ENCODE measurements at regions not wholly inside any gene's neighbourhood (a gene's known extent, or its start where the extent isn't known, plus 50 kb on each side); places are given as distances from the start of the nearest gene placed in this dataset.

DNA sequence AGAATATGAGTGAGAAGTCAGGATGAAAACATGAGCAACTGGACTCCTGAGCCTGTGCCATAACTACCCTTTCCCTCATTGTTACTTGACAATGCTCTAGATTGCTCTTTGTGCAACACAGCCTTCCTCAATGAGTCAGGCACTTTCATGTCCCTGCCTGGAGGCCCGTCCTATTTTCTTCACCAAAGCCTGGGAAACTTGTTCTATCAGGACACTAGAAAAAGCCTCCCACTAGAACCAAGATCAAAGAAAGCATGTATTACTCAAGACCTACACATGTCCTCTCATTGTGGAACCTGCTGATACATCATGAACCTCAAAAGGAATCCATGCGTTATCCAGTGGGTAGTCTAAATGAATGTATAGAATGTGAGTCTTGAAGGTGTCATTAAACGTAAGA lies 624.5 kb downstream of the TOX3 start:
- Mint-ChIP-seq H3K36me3 (no peaks in the 10 kb centered on the region), H3K9me3 (peaks cover 0 to 14% (median 2%) of the 10 kb centered on the region in 9 donors), H3K27ac (no peak overlapping the region), H3K4me1 (no peaks in the 10 kb centered on the region), H3K4me3 (no peak overlapping the region), H3K27me3 (no peaks in the 10 kb centered on the region)
- DNase-seq: no peak
- POLR2A ChIA-PET: no interaction called here
- no peak for ATAC-seq

DNA sequence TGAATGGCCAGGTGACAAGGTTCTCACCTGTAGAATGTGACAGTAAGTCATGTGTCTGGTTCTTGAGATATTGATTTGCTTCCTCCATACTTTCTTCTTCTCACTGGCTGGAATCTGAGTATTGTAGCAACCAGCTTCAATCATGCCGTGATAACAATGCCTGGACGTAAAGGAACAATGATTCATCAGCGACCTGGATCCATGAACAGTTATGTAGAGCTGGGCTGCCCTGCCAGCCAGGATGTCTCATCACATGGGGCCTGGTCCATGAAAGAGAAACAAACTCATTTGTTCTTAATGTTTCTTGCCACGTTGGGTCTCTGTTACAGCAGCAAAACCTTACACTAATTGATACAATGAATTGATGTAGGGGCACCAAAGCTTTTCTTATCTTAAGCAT lies 627.2 kb downstream of the TOX3 start:
- POLR2A ChIA-PET: no interaction called here
- peaks cover 0 to 10% (median 3%) of the 10 kb centered on the region in 9 donors for H3K9me3 Mint-ChIP-seq
- H3K27ac Mint-ChIP-seq: no peak overlapping the region
- DNase-seq (no peak), ATAC-seq (no peak)
- no peaks in the 10 kb centered on the region for H3K36me3 Mint-ChIP-seq
- H3K4me1 Mint-ChIP-seq: no peaks in the 10 kb centered on the region
- peaks cover 0 to 2% (median 0%) of the 10 kb centered on the region in 5 donors for H3K27me3 Mint-ChIP-seq
- no peak overlapping the region for H3K4me3 Mint-ChIP-seq

DNA sequence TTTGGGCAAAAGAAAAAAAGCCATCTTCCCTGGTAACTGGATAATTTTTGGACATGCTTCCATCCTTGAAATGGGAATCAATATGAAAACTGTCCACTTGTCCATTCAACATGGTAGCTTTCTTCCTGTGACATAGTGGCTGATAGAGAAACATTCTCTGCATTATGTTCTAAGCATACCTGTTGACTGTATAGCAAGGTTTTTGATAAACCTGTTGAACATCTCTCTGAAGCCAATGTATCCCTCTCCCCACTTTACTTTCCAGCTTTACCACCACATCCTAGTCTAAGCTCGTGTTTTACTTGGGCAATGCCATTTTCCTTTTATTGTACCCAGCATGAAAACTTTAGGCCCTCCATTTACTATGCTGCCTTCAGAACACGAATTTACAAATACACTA lies 630.1 kb downstream of the TOX3 start:
- Mint-ChIP-seq H3K4me1 (no peaks in the 10 kb centered on the region), H3K27ac (no peak overlapping the region), H3K4me3 (no peak overlapping the region), H3K36me3 (no peaks in the 10 kb centered on the region), H3K27me3 (peaks cover 0 to 2% (median 0%) of the 10 kb centered on the region in 5 donors), H3K9me3 (peaks cover 0 to 23% (median 2%) of the 10 kb centered on the region in 9 donors)
- ATAC-seq (no peak), DNase-seq (no peak)
- POLR2A ChIA-PET: no interaction called here

DNA sequence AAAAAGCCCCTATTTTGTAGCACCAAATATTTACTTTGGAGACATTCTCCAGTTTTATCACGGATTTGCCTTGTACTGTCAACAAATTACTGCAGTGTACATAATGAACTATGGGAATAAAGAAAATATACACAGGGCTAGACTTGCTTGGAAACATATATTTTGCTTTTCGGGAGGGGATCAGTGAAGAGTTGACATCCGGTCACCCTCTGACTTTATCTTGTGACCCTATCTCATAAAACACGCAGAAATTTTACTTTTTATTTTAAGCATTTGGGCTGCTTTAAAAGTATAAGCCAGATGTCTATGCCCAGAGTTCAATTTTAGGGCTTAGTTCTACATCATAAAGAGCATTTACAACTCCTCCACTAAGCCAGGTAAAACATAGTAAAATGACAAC lies 630.7 kb downstream of the TOX3 start:
- ATAC-seq (no peak), DNase-seq (no peak)
- Mint-ChIP-seq H3K36me3 (no peaks in the 10 kb centered on the region), H3K27me3 (peaks cover 0 to 2% (median 0%) of the 10 kb centered on the region in 5 donors), H3K4me3 (no peak overlapping the region), H3K9me3 (peaks cover 0 to 23% (median 2%) of the 10 kb centered on the region in 9 donors), H3K27ac (no peak overlapping the region), H3K4me1 (no peaks in the 10 kb centered on the region)
- POLR2A ChIA-PET: no interaction called here

DNA sequence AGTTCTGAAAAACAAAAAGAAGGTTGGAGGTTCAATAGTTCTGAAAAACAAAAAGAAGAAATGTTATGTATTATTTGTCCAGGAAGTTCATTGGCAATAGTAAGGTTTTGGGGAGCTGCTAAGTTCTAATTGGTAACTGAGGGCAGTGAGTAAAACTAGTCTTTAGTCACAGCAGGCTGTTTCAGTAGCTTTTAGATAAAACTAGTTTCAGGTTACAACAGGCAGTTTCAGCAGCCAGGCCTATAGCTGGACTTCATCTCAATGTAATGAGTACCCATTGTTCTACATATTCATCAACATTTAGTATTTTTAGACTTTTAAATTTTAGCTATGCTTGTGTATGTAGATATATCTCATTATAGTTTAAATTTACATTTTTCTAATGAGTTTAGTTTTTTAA lies 639.3 kb downstream of the TOX3 start:
- ATAC-seq: no peak
- no peaks in the 10 kb centered on the region for H3K27me3 Mint-ChIP-seq
- DNase-seq: no peak
- H3K4me1 Mint-ChIP-seq: no peaks in the 10 kb centered on the region
- POLR2A ChIA-PET: no interaction called here
- peaks cover 0 to 34% (median 8%) of the 10 kb centered on the region in 9 donors for H3K9me3 Mint-ChIP-seq
- no peak overlapping the region for H3K4me3 Mint-ChIP-seq
- H3K27ac Mint-ChIP-seq: no peak overlapping the region
- no peaks in the 10 kb centered on the region for H3K36me3 Mint-ChIP-seq

DNA sequence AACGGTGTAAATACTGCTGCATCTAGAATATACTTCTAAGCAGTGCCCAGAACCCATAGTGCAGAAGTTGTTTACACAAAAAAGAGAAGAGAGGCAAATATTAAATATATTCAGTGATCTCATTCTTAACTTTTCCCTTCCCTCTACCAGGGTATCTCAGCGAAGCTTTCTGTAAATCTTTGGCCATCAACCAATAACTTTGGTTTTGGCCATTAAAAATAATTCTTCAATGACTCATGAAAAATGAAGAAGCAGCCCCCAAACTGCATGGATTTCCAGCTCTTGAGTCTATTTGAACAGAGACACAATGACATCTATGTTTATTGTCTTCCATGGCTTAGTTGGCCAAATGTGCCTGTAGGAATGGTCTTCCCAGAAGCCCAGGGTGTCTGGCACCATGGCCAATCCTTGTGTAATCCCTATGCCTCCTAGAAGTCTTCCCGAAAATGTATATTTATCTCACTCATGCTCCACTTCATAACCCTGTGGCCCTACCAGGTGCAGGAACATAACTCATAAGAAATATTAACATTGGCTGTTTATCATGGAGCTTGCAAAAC lies 646.6 kb downstream of the TOX3 start:
- no peak overlapping the region for H3K27ac Mint-ChIP-seq
- ATAC-seq (no peak), DNase-seq (no peak)
- POLR2A ChIA-PET: no interaction called here
- no peaks in the 10 kb centered on the region for H3K27me3 Mint-ChIP-seq
- H3K4me1 Mint-ChIP-seq: no peaks in the 10 kb centered on the region
- no peaks in the 10 kb centered on the region for H3K36me3 Mint-ChIP-seq
- H3K9me3 Mint-ChIP-seq: peaks cover 0 to 15% (median 8%) of the 10 kb centered on the region in 9 donors
- no peak overlapping the region for H3K4me3 Mint-ChIP-seq

DNA sequence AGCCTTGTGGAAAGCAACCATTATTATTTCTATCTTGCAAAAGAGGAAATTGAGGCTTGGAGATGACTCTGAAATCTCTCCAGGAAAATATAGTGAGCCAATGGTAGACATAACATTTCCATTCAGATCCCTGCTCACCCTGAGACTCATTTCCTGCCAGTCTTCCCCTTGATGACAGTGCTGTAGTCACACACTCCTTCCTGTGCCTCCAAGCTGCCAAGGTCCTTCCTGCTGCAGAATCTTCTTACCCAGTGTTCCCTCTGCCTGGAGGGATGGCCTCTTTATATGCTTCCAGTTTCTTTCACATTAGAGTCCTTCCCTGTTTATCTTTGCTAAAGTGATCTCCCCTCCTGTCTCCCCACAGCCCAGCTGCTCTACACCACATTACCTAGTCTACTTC lies 648.1 kb downstream of the TOX3 start:
- Mint-ChIP-seq H3K36me3 (no peaks in the 10 kb centered on the region), H3K4me3 (no peak overlapping the region), H3K4me1 (no peaks in the 10 kb centered on the region), H3K27ac (no peak overlapping the region), H3K9me3 (peaks cover 0 to 16% (median 5%) of the 10 kb centered on the region in 9 donors), H3K27me3 (no peaks in the 10 kb centered on the region)
- POLR2A ChIA-PET: no interaction called here
- ATAC-seq: no peak
- no peak for DNase-seq

DNA sequence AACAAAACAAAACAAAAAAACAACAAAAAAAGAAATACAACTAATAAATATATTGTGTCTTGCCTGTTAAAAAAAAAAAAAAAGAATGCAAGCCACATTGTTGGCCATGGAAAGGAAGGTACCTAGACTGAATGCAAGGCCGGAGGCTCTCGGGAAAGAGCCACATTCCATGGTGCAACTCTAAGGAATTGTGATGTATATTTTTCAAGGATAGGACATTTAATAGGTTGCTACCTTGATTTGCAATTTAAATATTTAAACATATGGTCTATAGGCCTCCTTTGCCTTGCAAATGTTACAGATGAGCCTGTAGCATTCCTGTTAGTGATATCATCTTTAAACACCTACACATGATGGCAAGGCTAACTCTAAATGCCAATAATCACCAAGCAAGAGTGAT lies 650.9 kb downstream of the TOX3 start:
- no peak overlapping the region for H3K27ac Mint-ChIP-seq
- H3K4me3 Mint-ChIP-seq: no peak overlapping the region
- no peaks in the 10 kb centered on the region for H3K4me1 Mint-ChIP-seq
- no peaks in the 10 kb centered on the region for H3K27me3 Mint-ChIP-seq
- ATAC-seq: no peak
- no peak for DNase-seq
- peaks cover 0 to 8% (median 0%) of the 10 kb centered on the region in 3 donors for H3K36me3 Mint-ChIP-seq
- H3K9me3 Mint-ChIP-seq: peaks cover 0 to 21% (median 10%) of the 10 kb centered on the region in 9 donors
- POLR2A ChIA-PET: no interaction called here

DNA sequence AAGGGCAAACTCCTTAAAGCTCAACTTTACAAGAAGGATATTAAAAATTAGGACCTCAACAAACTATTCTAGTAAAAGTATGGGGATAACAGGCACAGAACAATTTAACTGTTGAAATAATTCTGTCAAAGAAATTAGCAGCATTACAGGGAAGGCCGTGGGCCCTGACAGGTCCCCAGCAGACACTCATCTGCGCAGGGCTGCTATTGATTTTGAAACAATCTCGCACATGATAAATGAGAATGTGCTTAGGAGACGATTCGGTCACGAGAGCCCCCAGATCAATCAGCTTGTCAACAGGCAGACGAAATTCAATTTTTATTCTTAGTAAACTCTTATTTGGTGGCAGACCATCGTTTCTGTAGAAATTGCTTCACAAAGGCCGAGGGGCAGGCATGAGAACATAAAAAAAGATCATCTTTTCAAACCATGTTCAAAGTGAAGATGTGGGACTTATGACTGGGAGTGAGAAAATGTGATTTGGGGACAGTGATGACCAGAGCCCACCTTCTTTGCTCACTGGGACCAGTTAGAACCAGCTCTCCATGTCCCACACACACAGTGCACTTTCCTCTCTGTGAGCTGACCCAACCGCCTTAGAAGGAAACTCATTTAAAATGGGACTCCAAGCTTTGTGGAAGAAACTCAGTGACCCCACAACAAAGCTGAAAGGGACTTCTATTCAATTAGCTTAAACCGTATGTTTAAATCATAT lies 654.5 kb downstream of the TOX3 start:
- POLR2A ChIA-PET: no interaction called here
- Mint-ChIP-seq H3K36me3 (peaks cover 0 to 8% (median 0%) of the 10 kb centered on the region in 3 donors), H3K4me3 (no peak overlapping the region), H3K9me3 (peaks cover 0 to 20% (median 10%) of the 10 kb centered on the region in 9 donors), H3K4me1 (no peaks in the 10 kb centered on the region), H3K27ac (no peak overlapping the region), H3K27me3 (no peaks in the 10 kb centered on the region)
- ATAC-seq (no peak), DNase-seq (no peak)

DNA sequence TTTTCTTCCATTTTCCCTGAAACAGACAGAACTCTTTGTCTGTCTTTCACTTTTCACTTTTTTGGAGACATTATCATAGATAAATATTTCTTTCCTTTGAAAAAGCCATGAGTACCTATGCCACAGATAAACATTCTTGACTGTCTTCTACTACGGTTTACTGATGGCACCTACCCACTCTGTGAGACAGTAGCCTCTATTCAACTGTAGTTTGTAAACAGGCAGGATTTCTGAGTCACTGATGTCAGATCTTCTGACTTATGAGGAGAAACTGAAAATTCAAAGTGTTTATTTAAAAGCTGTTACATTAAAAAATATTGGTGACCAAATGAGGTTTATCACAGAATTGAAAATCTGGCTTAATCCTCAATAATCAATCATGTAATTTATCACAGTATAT lies 658.4 kb downstream of the TOX3 start:
- Mint-ChIP-seq H3K27me3 (no peaks in the 10 kb centered on the region), H3K27ac (no peak overlapping the region), H3K36me3 (peaks cover 0 to 6% (median 0%) of the 10 kb centered on the region in 3 donors), H3K4me1 (no peaks in the 10 kb centered on the region), H3K4me3 (no peak overlapping the region), H3K9me3 (peaks cover under 1 to 17% (median 9%) of the 10 kb centered on the region in 9 donors)
- POLR2A ChIA-PET: no interaction called here
- ATAC-seq (no peak), DNase-seq (no peak)

DNA sequence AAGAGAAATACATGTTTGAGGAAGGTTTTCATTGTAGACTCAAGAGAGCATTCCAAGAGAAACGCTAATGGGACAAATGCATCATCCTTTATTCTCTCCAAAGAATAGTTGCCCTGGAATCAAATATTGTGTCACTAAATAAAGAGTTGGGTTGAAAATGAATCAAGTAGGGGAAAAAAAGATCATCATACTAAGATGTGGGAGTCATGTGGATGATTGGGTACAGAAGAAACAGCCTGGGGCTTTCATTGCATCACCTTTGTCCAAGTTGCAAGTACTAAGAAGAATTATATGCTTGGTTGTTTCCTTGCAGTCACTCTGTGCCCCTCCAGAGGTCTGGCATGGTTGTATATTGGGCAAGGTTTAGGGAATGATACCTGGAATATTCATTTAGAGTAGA lies 658.9 kb downstream of the TOX3 start:
- peaks cover 0 to 1% (median 0%) of the 10 kb centered on the region in 3 donors for H3K36me3 Mint-ChIP-seq
- DNase-seq (no peak), ATAC-seq (no peak)
- peaks cover 2 to 12% (median 4%) of the 10 kb centered on the region in 9 donors for H3K9me3 Mint-ChIP-seq
- H3K4me1 Mint-ChIP-seq: no peaks in the 10 kb centered on the region
- POLR2A ChIA-PET: no interaction called here
- H3K4me3 Mint-ChIP-seq: no peak overlapping the region
- no peaks in the 10 kb centered on the region for H3K27me3 Mint-ChIP-seq
- no peak overlapping the region for H3K27ac Mint-ChIP-seq

DNA sequence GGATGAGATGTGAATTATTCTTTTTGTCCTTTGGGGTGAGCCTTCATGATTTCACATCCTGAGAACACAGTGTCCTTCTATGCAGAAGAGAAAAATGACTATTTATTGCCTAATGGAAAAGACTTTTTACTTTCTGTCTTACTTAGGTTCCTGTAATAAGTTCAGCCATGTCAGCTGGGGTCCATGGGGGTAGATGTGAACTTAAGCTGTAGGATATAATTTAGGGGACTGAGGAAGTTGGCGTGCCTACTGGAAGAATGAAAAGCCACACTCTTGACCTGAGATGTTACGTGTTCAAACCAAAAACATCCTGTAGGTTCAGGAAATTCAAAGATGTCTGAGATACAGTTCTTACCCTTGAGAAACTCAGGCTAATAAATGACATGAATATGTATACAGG lies 660.5 kb downstream of the TOX3 start:
- POLR2A ChIA-PET: no interaction called here
- Mint-ChIP-seq H3K36me3 (no peaks in the 10 kb centered on the region), H3K27me3 (no peaks in the 10 kb centered on the region), H3K27ac (no peak overlapping the region), H3K9me3 (peaks cover 3 to 20% (median 6%) of the 10 kb centered on the region in 9 donors), H3K4me3 (no peak overlapping the region), H3K4me1 (no peaks in the 10 kb centered on the region)
- DNase-seq: no peak
- no peak for ATAC-seq

DNA sequence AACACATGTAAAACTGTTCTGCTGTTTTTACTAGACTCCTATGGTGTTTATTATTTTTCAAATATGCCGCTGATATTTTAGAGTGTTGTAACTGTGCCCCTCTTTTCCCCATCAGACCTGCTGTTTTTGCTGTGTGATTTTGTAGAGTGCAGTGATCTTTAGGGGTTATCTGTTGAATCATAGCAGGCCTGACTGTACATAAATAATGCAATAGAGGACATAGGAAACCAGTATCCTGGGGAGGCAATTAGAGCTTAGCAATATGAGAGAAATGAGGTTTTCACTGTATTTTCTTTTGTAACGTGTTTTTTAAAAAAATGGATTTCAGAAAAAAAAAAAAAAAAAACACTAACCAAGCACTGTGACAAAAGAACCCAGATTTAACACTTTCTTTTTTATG lies 662.2 kb downstream of the TOX3 start:
- Mint-ChIP-seq H3K4me3 (no peak overlapping the region), H3K4me1 (no peaks in the 10 kb centered on the region), H3K36me3 (no peaks in the 10 kb centered on the region), H3K9me3 (peaks cover 2 to 32% (median 7%) of the 10 kb centered on the region in 9 donors), H3K27ac (no peak overlapping the region), H3K27me3 (no peaks in the 10 kb centered on the region)
- ATAC-seq (no peak), DNase-seq (no peak)
- POLR2A ChIA-PET: no interaction called here

DNA sequence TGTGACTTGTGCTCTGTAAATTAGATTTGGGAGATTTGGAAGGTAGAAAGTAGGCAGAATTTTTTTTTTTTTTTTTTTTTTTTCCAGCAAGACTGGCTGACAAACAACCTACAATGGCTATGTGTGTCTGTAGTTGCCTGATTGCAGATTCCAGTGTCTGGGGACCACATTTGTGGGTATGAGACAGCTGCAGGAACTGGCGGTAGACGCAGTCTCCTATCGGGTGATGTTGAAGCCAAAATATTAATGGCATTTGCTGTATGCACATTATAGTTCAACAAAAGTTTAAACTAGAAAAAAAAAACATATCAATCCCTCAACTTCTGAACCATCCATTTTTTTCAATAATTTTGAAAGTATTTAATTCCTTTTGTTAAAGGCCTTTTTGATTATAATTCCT lies 665.2 kb downstream of the TOX3 start:
- ATAC-seq (no peak), DNase-seq (no peak)
- Mint-ChIP-seq H3K27me3 (no peaks in the 10 kb centered on the region), H3K4me1 (no peaks in the 10 kb centered on the region), H3K27ac (no peak overlapping the region), H3K36me3 (no peaks in the 10 kb centered on the region), H3K9me3 (peaks cover 2 to 31% (median 6%) of the 10 kb centered on the region in 9 donors), H3K4me3 (no peak overlapping the region)
- POLR2A ChIA-PET: no interaction called here
